ENCODE measurements at regions not wholly inside any gene's neighbourhood (a gene's known extent, or its start where the extent isn't known, plus 50 kb on each side); places are given as distances from the start of the nearest gene placed in this dataset.
A peak's percentile ranks its signal among the peaks of the same experiment; 100 is the strongest.

- DNase-seq, result peak; percentile 66 to 77
- intact Hi-C loops (cut with DNase I), result loop anchor here in 1 of 10 donors (1.0 kb wide), 1 partner anchor 22 kb away; no protein-coding TSS in a partner anchor
- 51 to 74% methylated on average over 3 of the region's 3 CpGs for WGBS, 2 donors
- Histone ChIP-seq H3K9me3 (no peaks in the 10 kb centered on the region), H3K27me3 (peaks cover 0 to 11% (median 5%) of the 10 kb centered on the region in 7 donors), H3K4me1 (peaks cover 0 to 15% (median 0%) of the 10 kb centered on the region in 9 donors), H3K27ac (peak overlapping the region in 4 of 10 donors; percentile 20 to 40 (median 34)), H3K4me3 (no peak overlapping the region), H3K36me3 (no peaks in the 10 kb centered on the region)
- peak; percentile 90 to 97 (median 94) for ATAC-seq
- TF ChIP-seq, protein P1, sequence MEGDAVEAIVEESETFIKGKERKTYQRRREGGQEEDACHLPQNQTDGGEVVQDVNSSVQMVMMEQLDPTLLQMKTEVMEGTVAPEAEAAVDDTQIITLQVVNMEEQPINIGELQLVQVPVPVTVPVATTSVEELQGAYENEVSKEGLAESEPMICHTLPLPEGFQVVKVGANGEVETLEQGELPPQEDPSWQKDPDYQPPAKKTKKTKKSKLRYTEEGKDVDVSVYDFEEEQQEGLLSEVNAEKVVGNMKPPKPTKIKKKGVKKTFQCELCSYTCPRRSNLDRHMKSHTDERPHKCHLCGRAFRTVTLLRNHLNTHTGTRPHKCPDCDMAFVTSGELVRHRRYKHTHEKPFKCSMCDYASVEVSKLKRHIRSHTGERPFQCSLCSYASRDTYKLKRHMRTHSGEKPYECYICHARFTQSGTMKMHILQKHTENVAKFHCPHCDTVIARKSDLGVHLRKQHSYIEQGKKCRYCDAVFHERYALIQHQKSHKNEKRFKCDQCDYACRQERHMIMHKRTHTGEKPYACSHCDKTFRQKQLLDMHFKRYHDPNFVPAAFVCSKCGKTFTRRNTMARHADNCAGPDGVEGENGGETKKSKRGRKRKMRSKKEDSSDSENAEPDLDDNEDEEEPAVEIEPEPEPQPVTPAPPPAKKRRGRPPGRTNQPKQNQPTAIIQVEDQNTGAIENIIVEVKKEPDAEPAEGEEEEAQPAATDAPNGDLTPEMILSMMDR (IDR thresholded peaks at IDR 0.05), result no peak
Observed at GRCh38 chr15:80343554-80343992, 60.6 kb upstream of the ARNT2 start.

DNA sequence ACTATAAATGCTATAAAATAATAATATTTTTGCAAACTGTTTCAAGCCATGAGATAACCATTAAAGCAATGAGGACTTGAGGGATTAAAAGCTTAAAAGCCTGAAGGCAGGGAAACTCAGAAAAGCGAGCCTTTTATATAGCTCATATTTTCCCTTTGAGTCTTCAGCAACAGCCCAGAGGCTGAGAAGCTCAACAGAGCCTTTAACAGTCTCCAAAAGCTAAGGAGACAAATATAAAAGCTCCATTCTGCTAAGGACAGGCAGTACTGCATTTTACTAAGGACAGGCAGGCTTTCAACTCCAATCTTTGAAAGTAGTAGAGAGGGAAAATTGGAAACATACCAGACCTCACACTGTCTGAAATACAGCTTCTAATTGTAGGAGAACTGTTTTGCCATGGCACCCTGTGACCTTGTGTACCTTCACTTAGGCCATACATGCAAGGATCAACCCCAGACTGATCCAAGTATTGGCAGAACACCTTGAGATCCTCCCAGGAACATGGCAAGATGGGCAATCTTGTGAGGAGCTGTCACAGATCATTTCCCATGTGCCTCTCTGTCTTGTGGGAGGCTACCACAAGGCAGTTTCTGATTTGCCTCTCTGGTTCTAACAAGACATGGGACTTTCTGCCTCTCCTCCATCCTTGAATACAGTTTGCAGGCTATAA is 53.1 kb upstream of the ARNT2 start:
- Histone ChIP-seq H3K9me3 (no peaks in the 10 kb centered on the region), H3K27ac (no peak overlapping the region), H3K4me3 (no peak overlapping the region), H3K4me1 (no peaks in the 10 kb centered on the region), H3K27me3 (peaks cover 0 to 15% (median 0%) of the 10 kb centered on the region in 7 donors), H3K36me3 (no peaks in the 10 kb centered on the region)
- intact Hi-C loops (cut with DNase I), result no loop called here
- DNase-seq (no peak), ATAC-seq (no peak)
- TF ChIP-seq, protein P1 (IDR thresholded peaks at IDR 0.05), result no peak
- 70 to 74% methylated on average over 1 of the region's 1 CpG for WGBS, 2 donors

All from heart right ventricle (tissue), 16 donors.